IPS DF 6.9 (cell line): ENCODE measurements at regions not wholly inside any gene's neighbourhood (a gene's known extent, or its start where the extent isn't known, plus 50 kb on each side); places are given as distances from the start of the nearest gene placed in this dataset.
A peak's percentile ranks its signal among the peaks of the same experiment; 100 is the strongest.
"Not testable (repeated sequence)": the region's sequence is repeated elsewhere in the genome, so short reads cannot be mapped to it uniquely, and the experiment has no call there.

Experiments
- DNase-seq: peaks from one replicate; pipeline ENCODE4 v3.0.0-alpha.2; 2013; ENCODE audit warnings: low read depth, low spot score
- H3K27ac ChIP-seq: one replicate; pipeline ENCODE4 v1.5.1; 2013; ENCODE audit warnings: low read length, control low read depth
- H3K27me3 ChIP-seq: 2 replicates; pipeline ENCODE4 v1.6.1; 2013; ENCODE audit warnings: mild to moderate bottlenecking, low read length; ENCODE audit not compliant: control insufficient read depth, insufficient read depth
- H3K36me3 ChIP-seq: 2 replicates; pipeline ENCODE4 v1.6.1; 2013; ENCODE audit warnings: low read length; ENCODE audit not compliant: control insufficient read depth, insufficient read depth
- H3K4me1 ChIP-seq: 2 replicates; pipeline ENCODE4 v1.6.1; 2013; ENCODE audit warnings: low read length; ENCODE audit not compliant: control insufficient read depth, insufficient read depth
- H3K4me3 ChIP-seq: 2 replicates; pipeline ENCODE4 v1.5.1; 2013; ENCODE audit warnings: mild to moderate bottlenecking, low read length
- H3K9me3 ChIP-seq: 2 replicates; pipeline ENCODE4 v1.6.1; 2013; ENCODE audit warnings: low read length, inconsistent platforms; ENCODE audit not compliant: control insufficient read depth, insufficient read depth
- WGBS: extraction: QIAGEN DNeasy Blood & Tissue Kit; methylation state at CpG from one replicate; pipeline ENCODE4 v1.1.7; 2013; ENCODE audit warnings: mixed read lengths, missing lambda C conversion rate; ENCODE audit not compliant: insufficient read length, insufficient coverage; 5-methylcytosine and 5-hydroxymethylcytosine counted together

GRCh38 chrX:65451663-65452062 lies 82.9 kb downstream of the LAS1L start:
- Histone ChIP-seq H3K9me3 (no peaks in the 10 kb centered on the region; the same call in 1 of the 2 replicates), H3K27ac (no peak overlapping the region), H3K4me1 (no peaks in the 10 kb centered on the region), H3K27me3 (no peaks in the 10 kb centered on the region), H3K36me3 (no peaks in the 10 kb centered on the region), H3K4me3 (no peak overlapping the region)
- no CpG with 5 or more reads among the region's 2 CpGs for WGBS
- no peak for DNase-seq

DNA sequence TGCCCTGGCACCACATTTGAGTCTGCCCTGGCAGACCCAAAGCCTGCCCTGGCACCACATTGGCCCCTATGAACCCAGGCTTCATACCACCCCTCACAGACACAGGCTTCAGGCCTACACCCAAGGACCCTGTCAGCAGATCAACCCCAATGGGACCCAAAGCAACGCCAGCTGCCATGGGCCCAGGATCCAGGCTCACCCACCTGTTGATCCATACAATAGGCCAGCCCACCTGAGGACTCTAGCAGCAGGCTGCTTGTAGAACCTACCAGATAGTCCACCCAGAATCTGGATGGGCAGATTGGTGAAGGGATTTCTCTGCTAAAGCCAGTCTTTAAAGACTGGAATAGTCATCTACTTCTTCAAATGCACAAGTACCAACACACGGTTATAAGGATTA lies 114.4 kb downstream of the LAS1L start:
- Histone ChIP-seq H3K27ac (no peak overlapping the region), H3K4me3 (no peak overlapping the region), H3K9me3 (no peaks in the 10 kb centered on the region), H3K4me1 (no peaks in the 10 kb centered on the region), H3K27me3 (no peaks in the 10 kb centered on the region), H3K36me3 (no peaks in the 10 kb centered on the region)
- no CpG with 5 or more reads among the region's 2 CpGs for WGBS
- DNase-seq = no peak

- not testable (repeated sequence) for H3K27ac ChIP-seq
These were observed 126.9 kb downstream of the LAS1L start for GRCh38 chrX:65407662-65408061.

GRCh38 chrX:65407157-65407626 lies 127.4 kb downstream of the LAS1L start:
- DNase-seq = no peak
- no peaks in the 10 kb centered on the region; the same call in 1 of the 2 replicates for H3K4me1 ChIP-seq
- H3K36me3 ChIP-seq = no peaks in the 10 kb centered on the region
- H3K9me3 ChIP-seq = no peaks in the 10 kb centered on the region
- H3K27ac ChIP-seq = no peak overlapping the region
- peak overlapping the region; percentile 24; the same call in 1 of the 2 replicates for H3K4me3 ChIP-seq
- H3K27me3 ChIP-seq = peaks cover 4% of the 10 kb centered on the region
- no CpG with 5 or more reads among the region's 63 CpGs for WGBS

More at GRCh38 chrX:65407662-65408061, 126.9 kb downstream of the LAS1L start:
- H3K27me3 ChIP-seq, H3K36me3 ChIP-seq, H3K9me3 ChIP-seq, DNase-seq, H3K4me1 ChIP-seq: not testable (repeated sequence)
- peak overlapping the region; percentile 24; the same call in 1 of the 2 replicates for H3K4me3 ChIP-seq
- no CpG with 5 or more reads among the region's 48 CpGs for WGBS

DNA sequence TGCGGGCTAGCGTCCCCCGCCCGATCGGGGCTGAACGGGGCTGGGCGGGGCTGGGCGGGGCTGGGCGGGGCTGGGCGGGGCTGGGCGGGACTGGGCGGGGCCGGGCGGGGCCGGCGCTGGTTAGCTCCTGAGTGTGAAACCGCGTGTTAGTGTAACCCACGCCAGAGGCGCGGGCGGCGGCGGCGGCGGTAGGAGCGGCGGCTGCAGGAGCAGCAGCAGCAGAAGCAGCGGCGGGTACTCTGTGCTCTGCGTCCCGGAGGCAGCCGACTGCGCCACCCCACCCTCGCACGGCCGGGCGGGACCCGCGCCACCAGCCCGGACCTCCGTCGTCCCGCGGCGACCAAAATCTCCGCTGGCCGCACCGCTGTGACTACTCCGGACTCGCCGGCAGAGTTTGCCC lies 128.1 kb downstream of the LAS1L start:
- Histone ChIP-seq H3K4me1 (no peaks in the 10 kb centered on the region; the same call in 1 of the 2 replicates), H3K9me3 (no peaks in the 10 kb centered on the region), H3K27ac (no peak overlapping the region), H3K36me3 (no peaks in the 10 kb centered on the region), H3K4me3 (peak overlapping the region; percentile 26; the same call in 1 of the 2 replicates), H3K27me3 (peaks cover 4% of the 10 kb centered on the region)
- WGBS = no CpG with 5 or more reads among the region's 52 CpGs
- no peak for DNase-seq

- Histone ChIP-seq H3K4me3 (no peak overlapping the region), H3K27ac (no peak overlapping the region), H3K27me3 (no peaks in the 10 kb centered on the region), H3K9me3 (no peaks in the 10 kb centered on the region), H3K36me3 (no peaks in the 10 kb centered on the region), H3K4me1 (no peaks in the 10 kb centered on the region)
- DNase-seq = no peak
- no CpG with 5 or more reads among the region's 21 CpGs for WGBS
These were observed 142.3 kb downstream of the LAS1L start for GRCh38 chrX:65392284-65392683.

- not testable (repeated sequence) for H3K4me3 ChIP-seq, H3K4me1 ChIP-seq, H3K27ac ChIP-seq, H3K9me3 ChIP-seq, DNase-seq, H3K27me3 ChIP-seq, H3K36me3 ChIP-seq
- no CpG with 5 or more reads among the region's 8 CpGs for WGBS
These were observed 145.5 kb downstream of the LAS1L start for GRCh38 chrX:65389120-65389519.
